Ammon's horn (tissue), 1 donor: ENCODE measurements at regions not wholly inside any gene's neighbourhood (a gene's known extent, or its start where the extent isn't known, plus 50 kb on each side); places are given as distances from the start of the nearest gene placed in this dataset.

Experiments
- DNase-seq: peaks from one replicate; pipeline ENCODE4 v3.0.0-alpha.2; 2016; ENCODE audit warnings: low spot score

DNA sequence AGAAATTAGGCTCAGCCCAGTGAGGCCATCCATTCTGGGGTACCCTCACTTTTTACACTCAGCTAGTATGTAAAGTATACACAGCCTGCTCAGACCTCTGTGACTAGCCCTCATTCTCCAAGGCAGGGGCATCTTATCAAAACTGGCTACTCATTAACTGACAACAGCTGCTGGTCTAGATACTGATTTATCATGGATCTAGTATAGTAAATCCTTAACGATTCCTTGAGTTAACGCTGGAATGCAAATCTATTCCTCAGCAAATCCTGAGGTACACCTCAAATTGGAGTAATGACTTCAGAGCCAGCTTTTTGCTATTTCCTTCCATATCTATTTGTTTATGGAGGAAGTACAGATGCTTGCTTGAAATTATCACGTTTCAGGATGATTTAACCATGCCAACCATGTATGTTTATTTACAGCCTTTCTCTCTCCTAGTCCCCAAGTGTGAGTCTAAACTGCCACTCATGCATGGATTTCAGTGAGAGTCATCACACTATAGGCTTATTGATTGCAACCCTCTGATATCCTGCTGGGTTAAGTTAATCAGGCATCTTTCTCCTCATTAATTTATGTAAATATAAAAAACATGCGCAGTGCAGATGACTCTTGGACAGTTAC, 70.2 kb upstream of the DOK6 start:
- no peak for DNase-seq

DNA sequence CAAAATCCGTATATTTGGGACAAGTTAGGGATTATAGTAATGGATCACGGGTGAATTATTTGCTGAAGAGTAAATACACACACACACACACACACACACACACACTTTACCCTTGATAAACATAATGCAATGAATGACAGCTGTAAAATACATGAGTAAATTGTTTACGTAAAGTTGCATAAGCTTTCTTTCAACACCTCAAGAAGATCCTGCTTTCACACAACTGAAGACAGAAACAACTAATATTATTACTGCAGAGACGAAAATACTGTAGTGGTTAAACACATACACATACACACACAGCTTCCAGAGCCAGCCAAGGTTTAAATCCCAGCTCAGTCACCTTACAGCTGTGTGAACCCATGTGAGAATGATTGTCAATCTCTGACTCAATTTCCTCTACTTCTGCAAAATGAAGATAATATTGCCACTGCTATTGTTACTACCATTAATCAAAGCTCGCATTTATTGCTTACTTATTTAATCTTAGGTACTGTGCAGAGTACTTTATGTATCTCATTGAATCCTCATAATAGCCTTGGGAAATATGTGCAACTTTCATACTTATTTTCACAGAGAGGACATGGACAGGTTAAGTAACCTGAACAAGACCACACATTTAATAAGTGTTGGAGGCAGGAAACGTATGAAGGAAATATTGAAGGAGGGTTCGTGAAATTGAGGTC, 50.6 kb upstream of the DOK6 start:
- no peak for DNase-seq
